HepG2 (cell line): ENCODE measurements at regions not wholly inside any gene's neighbourhood (a gene's known extent, or its start where the extent isn't known, plus 50 kb on each side); places are given as distances from the start of the nearest gene placed in this dataset.

ENCODE experiments used
- ATAC-seq: fragments of 200-7000 bp; cut with Tn5 transposase; 3 replicates; pipeline ENCODE4 v1.9.1; 2020; ENCODE audit warnings: mild to moderate bottlenecking, moderate library complexity
- BruUV-seq: library from RNA; stranded (reverse); fragments of 400-500 nt; replicated peaks from 2 replicates; lab custom pipeline; 2021; lab: Mats Ljungman, UMichigan
- CTCF ChIA-PET: fragments of 300-600 bp; formaldehyde crosslinking; extraction: SDS; loops from one replicate; lab custom pipeline; 2021; ENCODE audit warnings: low total read pairs, inconsistent platforms, low intra/inter-chr PET ratio; lab: Yijun Ruan, JAX
- POLR2A ChIA-PET: fragments of 350-600 bp; sonication (Branson Sonifier 250); formaldehyde crosslinking; loops from one replicate; lab custom pipeline; 2020; ENCODE audit warnings: antibody characterized with exemption, inconsistent platforms; lab: Yijun Ruan, JAX
- DNase-seq: peaks from one replicate; pipeline ENCODE4 v3.0.0-alpha.2; 2015; ENCODE audit warnings: low spot score
- FAIRE-seq: peaks from 3 replicates; lab custom pipeline; 2011; peaks lifted over from hg19 to GRCh38; lab: Jason Lieb, UNC
- H2AFZ ChIP-seq: one replicate; pipeline ENCODE4 v1.6.1; 2011; ENCODE audit warnings: low read length, inconsistent platforms
- H3K27ac ChIP-seq: fragments of 300-600 bp; 3 replicates; pipeline ENCODE4 v1.8.0; 2011; ENCODE audit warnings: mixed run types, mild to moderate bottlenecking, mixed read lengths, low read length, inconsistent platforms; ENCODE audit not compliant: insufficient read depth; ENCODE audit errors: extremely low read length
- H3K27me3 ChIP-seq, 2 experiments: fragments of 200-600 bp in 1 of 2; 2 replicates in 1 of 2; 3 replicates in 1 of 2; pipeline versions ENCODE4 v1.6.0 to v1.8.0; 2011; ENCODE audit warnings: low read length in 2 of 2, mild to moderate bottlenecking in 2 of 2, moderate library complexity in 2 of 2, inconsistent platforms in 1 of 2; ENCODE audit not compliant: insufficient read depth in 2 of 2, control insufficient read depth in 1 of 2
- H3K36me3 ChIP-seq, 2 experiments: fragments of 200-600 bp in 1 of 2; replicated peaks in 1 of 2; 2 replicates in 1 of 2; 3 replicates in 1 of 2; pipeline versions ENCODE4 v1.5.1 to v1.8.0; 2011; ENCODE audit warnings: low read length in 2 of 2, inconsistent platforms in 1 of 2; ENCODE audit not compliant: insufficient read depth in 2 of 2, control insufficient read depth in 1 of 2
- H3K4me1 ChIP-seq: 2 replicates; pipeline ENCODE4 v1.5.1; 2012; ENCODE audit warnings: low read length, inconsistent platforms; ENCODE audit not compliant: insufficient read depth
- H3K4me2 ChIP-seq: 2 replicates; pipeline ENCODE4 v1.6.0; 2011; ENCODE audit warnings: low read depth, low read length, inconsistent platforms
- H3K4me3 ChIP-seq, 3 experiments: fragments of 200-600 bp in 1 of 3; sonication (generic), shearing (Covaris generic) in 1 of 3; replicated peaks in 1 of 3; 2 replicates each; pipeline ENCODE4 v1.5.1; 2011 to 2016; ENCODE audit warnings: low read length in 3 of 3, inconsistent platforms in 2 of 3, low read depth in 2 of 3, mild to moderate bottlenecking in 2 of 3, control low read depth in 1 of 3, mixed read lengths in 1 of 3; ENCODE audit not compliant: insufficient read depth in 1 of 3
- H3K79me2 ChIP-seq: one replicate; pipeline ENCODE4 v1.6.1; 2011; ENCODE audit warnings: low read length, inconsistent platforms; ENCODE audit not compliant: insufficient read depth
- H3K9ac ChIP-seq: 2 replicates; pipeline ENCODE4 v1.6.0; 2011; ENCODE audit warnings: mild to moderate bottlenecking, low read depth, low read length, inconsistent platforms; ENCODE audit not compliant: insufficient read depth
- H3K9me3 ChIP-seq: 2 replicates; pipeline ENCODE4 v1.5.1; 2012; ENCODE audit warnings: mild to moderate bottlenecking, low read length
- H4K20me1 ChIP-seq: 2 replicates; pipeline ENCODE4 v1.6.0; 2011; ENCODE audit warnings: inconsistent platforms, mild to moderate bottlenecking, low read length, moderate library complexity; ENCODE audit not compliant: insufficient read depth
- ARHGAP35 ChIP-seq: sonication (generic); formaldehyde crosslinking; IDR thresholded peaks from 2 replicates; pipeline ENCODE4 v1.9.0; 2022; ENCODE audit warnings: mild to moderate bottlenecking, inconsistent platforms, moderate library complexity, missing genetic modification reagents, borderline replicate concordance
- HIVEP1 ChIP-seq: sonication (generic); formaldehyde crosslinking; IDR thresholded peaks from 2 replicates; pipeline ENCODE4 v1.4.0; 2020; ENCODE audit warnings: mild to moderate bottlenecking, missing genetic modification reagents
- HOXA9 ChIP-seq: sonication (generic); formaldehyde crosslinking; IDR thresholded peaks from 2 replicates; pipeline ENCODE4 v1.8.1; 2022; ENCODE audit warnings: missing genetic modification reagents, mild to moderate bottlenecking, moderate library complexity, borderline replicate concordance
- ISX ChIP-seq: sonication (generic); formaldehyde crosslinking; conservative IDR thresholded peaks from 2 replicates; pipeline ENCODE4 v1.5.0; 2020; ENCODE audit warnings: missing genetic modification reagents
- MTERF4 ChIP-seq: sonication (generic); formaldehyde crosslinking; IDR thresholded peaks from 2 replicates; pipeline ENCODE4 v1.8.0; 2023; ENCODE audit warnings: mild to moderate bottlenecking, missing genetic modification reagents
- PTBP1 ChIP-seq: fragments of 200-400 bp; formaldehyde crosslinking; IDR thresholded peaks from 2 replicates; pipeline ENCODE4 v1.6.1; 2018; ENCODE audit warnings: low read length, low read depth; ENCODE audit not compliant: poor library complexity, severe bottlenecking
- RFX3 ChIP-seq: IDR thresholded peaks from 2 replicates; pipeline ENCODE4 v1.6.1; 2016; ENCODE audit warnings: missing biosample characterization, missing genetic modification reagents
- SMAD1 ChIP-seq: sonication (generic); formaldehyde crosslinking; IDR thresholded peaks from 2 replicates; pipeline ENCODE4 v1.4.0; 2020; ENCODE audit warnings: missing genetic modification reagents, low read depth, mild to moderate bottlenecking, borderline replicate concordance
- SRSF9 ChIP-seq: fragments of 200-400 bp; formaldehyde crosslinking; IDR thresholded peaks from 2 replicates; pipeline ENCODE4 v1.6.1; 2018; ENCODE audit warnings: borderline replicate concordance, mild to moderate bottlenecking, low read depth, low read length; ENCODE audit not compliant: insufficient read depth, poor library complexity, severe bottlenecking
- YY1 ChIP-seq: IDR thresholded peaks from 2 replicates; pipeline ENCODE4 v1.6.1; 2011; ENCODE audit warnings: low read length, low read depth, moderate library complexity, mild to moderate bottlenecking; ENCODE audit not compliant: insufficient read depth, insufficient replicate concordance
- ZBTB34 ChIP-seq: sonication (generic); formaldehyde crosslinking; IDR thresholded peaks from 2 replicates; pipeline ENCODE4 v1.8.0; 2022; ENCODE audit warnings: mild to moderate bottlenecking, missing genetic modification reagents
- ZC3H13 ChIP-seq: sonication (generic); formaldehyde crosslinking; IDR thresholded peaks from 2 replicates; pipeline ENCODE4 v1.8.1; 2023; ENCODE audit warnings: mild to moderate bottlenecking, missing genetic modification reagents, moderate library complexity
- ZNF260 ChIP-seq: sonication (generic); formaldehyde crosslinking; IDR thresholded peaks from 2 replicates; pipeline ENCODE4 v1.4.0; 2020; ENCODE audit warnings: missing genetic modification reagents, low read depth, mild to moderate bottlenecking, borderline replicate concordance
- ZNF3 ChIP-seq: IDR thresholded peaks from 2 replicates; pipeline ENCODE4 v1.7.0; 2017; ENCODE audit warnings: inconsistent platforms
- ZNF614 ChIP-seq: IDR thresholded peaks from 2 replicates; pipeline ENCODE4 v1.6.1; 2018; ENCODE audit warnings: missing biosample characterization, missing genetic modification reagents, inconsistent platforms, borderline replicate concordance
- ZZZ3 ChIP-seq: sonication (generic); formaldehyde crosslinking; IDR thresholded peaks from 2 replicates; pipeline ENCODE4 v1.4.0; 2020; ENCODE audit warnings: missing genetic modification reagents, mild to moderate bottlenecking, borderline replicate concordance
- WGBS: methylation state at CpG from one replicate; pipeline ENCODE4 v1.1.6; 2017; ENCODE audit warnings: low lambda C conversion rate; 5-methylcytosine and 5-hydroxymethylcytosine counted together
- in situ Hi-C: cut with HindIII; loops from 2 replicates; pipeline ENCODE4 v1.10.0; 2017; ENCODE audit warnings: low pct_unique_long_range_greater_than_20kb; ENCODE audit not compliant: extremely low pct_ligation_motif_present
- intact Hi-C: fragments of 100-400 bp; cut with micrococcal nuclease; formaldehyde crosslinking; loops from one replicate; pipeline ENCODE4 v1.10.0; 2022; ENCODE audit not compliant: unreplicated experiment
- TF ChIP-seq, protein P1 (sequence below): sonication (generic); formaldehyde crosslinking; IDR thresholded peaks from 2 replicates; pipeline ENCODE4 v1.8.1; 2023; ENCODE audit warnings: mild to moderate bottlenecking, missing genetic modification reagents
- TF ChIP-seq, protein P2 (sequence below): sonication (generic); formaldehyde crosslinking; IDR thresholded peaks from 2 replicates; pipeline ENCODE4 v1.5.0; 2020; ENCODE audit warnings: missing genetic modification reagents
- TF ChIP-seq, protein P3 (sequence below): sonication (generic); formaldehyde crosslinking; IDR thresholded peaks from 2 replicates; pipeline ENCODE4 v1.8.1; 2023; ENCODE audit warnings: mild to moderate bottlenecking, moderate library complexity, missing genetic modification reagents

DNA sequence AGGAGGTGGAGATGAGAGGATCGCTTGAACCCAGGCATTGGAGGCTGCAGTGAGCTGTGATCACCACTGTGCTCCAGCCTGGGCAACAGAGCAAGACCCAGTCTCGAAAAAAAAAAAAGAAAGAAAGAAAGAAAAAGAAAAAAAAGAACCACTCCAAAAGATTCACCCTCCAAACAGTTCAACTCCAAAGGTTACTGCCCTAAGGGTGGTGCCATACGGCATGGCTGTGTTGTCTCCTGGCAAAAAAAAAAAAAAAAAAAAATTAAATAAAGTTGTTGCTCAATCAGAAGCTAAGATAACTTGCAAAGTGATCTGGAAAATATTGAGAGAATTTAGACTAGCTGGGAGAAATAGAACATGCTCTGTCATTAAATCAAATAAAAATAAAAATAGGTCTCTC is 79.5 kb downstream of the KCTD15 start:
- Histone ChIP-seq H2AFZ (no peak overlapping the region), H3K9ac (no peak overlapping the region), H3K4me1 (no peaks in the 10 kb centered on the region), H3K4me3 (no peak overlapping the region), H3K36me3 (no peaks in the 10 kb centered on the region), H3K4me2 (no peak overlapping the region), H3K27me3 (peaks cover 2 to 15% of the 10 kb centered on the region in 2 experiments; a peak in 4 of 5 replicates), H3K27ac (no peak overlapping the region), H3K9me3 (no peaks in the 10 kb centered on the region), H4K20me1 (no peaks in the 10 kb centered on the region), H3K79me2 (no peaks in the 10 kb centered on the region)
- CTCF ChIA-PET = no interaction called here
- BruUV-seq = no TSS peak
- DNase-seq = no peak
- POLR2A ChIA-PET = interaction anchor here (0.6 kb wide), 1 partner anchor 14 kb away, joined by 3 read pairs; no protein-coding TSS in a partner anchor
- ATAC-seq = no peak
- in situ Hi-C loops (no loop called here), intact Hi-C loops (no loop called here)
- TF ChIP-seq ZBTB34 (CRISPR knock-in tag) (no peak), PTBP1 (no peak), HIVEP1 (CRISPR knock-in tag) (no peak), SMAD1 (CRISPR knock-in tag) (no peak), ZC3H13 (CRISPR knock-in tag) (no peak), HOXA9 (CRISPR knock-in tag) (no peak), ZNF3 (CRISPR knock-in tag) (no peak), ISX (CRISPR knock-in tag) (no peak), ARHGAP35 (CRISPR knock-in tag) (no peak), YY1 (no peak), MTERF4 (CRISPR knock-in tag) (no peak), SRSF9 (no peak), ZZZ3 (CRISPR knock-in tag) (no peak), ZNF614 (CRISPR knock-in tag) (no peak), ZNF260 (no peak), RFX3 (CRISPR knock-in tag) (no peak)
- TF ChIP-seq, protein P1, sequence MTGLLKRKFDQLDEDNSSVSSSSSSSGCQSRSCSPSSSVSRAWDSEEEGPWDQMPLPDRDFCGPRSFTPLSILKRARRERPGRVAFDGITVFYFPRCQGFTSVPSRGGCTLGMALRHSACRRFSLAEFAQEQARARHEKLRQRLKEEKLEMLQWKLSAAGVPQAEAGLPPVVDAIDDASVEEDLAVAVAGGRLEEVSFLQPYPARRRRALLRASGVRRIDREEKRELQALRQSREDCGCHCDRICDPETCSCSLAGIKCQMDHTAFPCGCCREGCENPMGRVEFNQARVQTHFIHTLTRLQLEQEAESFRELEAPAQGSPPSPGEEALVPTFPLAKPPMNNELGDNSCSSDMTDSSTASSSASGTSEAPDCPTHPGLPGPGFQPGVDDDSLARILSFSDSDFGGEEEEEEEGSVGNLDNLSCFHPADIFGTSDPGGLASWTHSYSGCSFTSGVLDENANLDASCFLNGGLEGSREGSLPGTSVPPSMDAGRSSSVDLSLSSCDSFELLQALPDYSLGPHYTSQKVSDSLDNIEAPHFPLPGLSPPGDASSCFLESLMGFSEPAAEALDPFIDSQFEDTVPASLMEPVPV (CRISPR knock-in tag) = no peak
- TF ChIP-seq, protein P2, sequence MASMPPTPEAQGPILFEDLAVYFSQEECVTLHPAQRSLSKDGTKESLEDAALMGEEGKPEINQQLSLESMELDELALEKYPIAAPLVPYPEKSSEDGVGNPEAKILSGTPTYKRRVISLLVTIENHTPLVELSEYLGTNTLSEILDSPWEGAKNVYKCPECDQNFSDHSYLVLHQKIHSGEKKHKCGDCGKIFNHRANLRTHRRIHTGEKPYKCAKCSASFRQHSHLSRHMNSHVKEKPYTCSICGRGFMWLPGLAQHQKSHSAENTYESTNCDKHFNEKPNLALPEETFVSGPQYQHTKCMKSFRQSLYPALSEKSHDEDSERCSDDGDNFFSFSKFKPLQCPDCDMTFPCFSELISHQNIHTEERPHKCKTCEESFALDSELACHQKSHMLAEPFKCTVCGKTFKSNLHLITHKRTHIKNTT (CRISPR knock-in tag) = no peak
- TF ChIP-seq, protein P3, sequence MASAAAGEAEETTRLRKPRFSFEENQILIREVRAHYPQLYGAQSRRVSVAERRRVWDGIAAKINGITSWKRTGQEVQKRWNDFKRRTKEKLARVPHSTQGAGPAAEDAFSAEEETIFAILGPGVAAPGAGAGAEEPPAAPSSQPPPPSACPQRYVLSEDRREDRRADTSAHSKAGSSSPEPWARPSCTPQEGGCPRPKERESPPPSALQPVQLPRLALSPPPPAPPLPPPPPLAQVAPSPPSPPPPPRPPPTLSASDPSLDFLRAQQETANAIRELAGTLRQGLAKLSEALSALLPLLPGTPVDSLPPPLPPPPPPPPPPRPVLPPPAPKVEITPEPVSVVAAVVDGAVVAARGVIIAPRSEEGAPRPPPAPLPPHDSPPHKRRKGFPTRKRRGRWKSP (CRISPR knock-in tag) = no peak
- WGBS = 0% methylated on average over 3 of the region's 3 CpGs
- FAIRE-seq = no peak
